IMR-90 (cell line): ENCODE measurements at regions not wholly inside any gene's neighbourhood (a gene's known extent, or its start where the extent isn't known, plus 50 kb on each side); places are given as distances from the start of the nearest gene placed in this dataset.

Experiments
- ATAC-seq: fragments of 200-7000 bp; cut with Tn5 transposase; 2 replicates; pipeline ENCODE4 v1.9.1; 2020; ENCODE audit warnings: low read depth, mild to moderate bottlenecking, moderate library complexity
- BruUV-seq: library from RNA; stranded (reverse); fragments of 400-500 nt; replicated peaks from 2 replicates; lab custom pipeline; 2021; lab: Mats Ljungman, UMichigan
- CTCF ChIA-PET: fragments of 300-600 bp; formaldehyde crosslinking; extraction: SDS; loops from one replicate; lab custom pipeline; 2021; ENCODE audit warnings: antibody characterized with exemption; lab: Yijun Ruan, JAX
- POLR2A ChIA-PET: fragments of 300-600 bp; sonication (Branson Sonifier 250); formaldehyde crosslinking; loops from one replicate; lab custom pipeline; 2022; ENCODE audit warnings: antibody characterized with exemption; ENCODE audit not compliant: unreplicated experiment; lab: Charles Lee
- DNase-seq: peaks from one replicate; pipeline ENCODE4 v3.0.0; 2013
- H2AFZ ChIP-seq: replicated peaks from 2 replicates; pipeline ENCODE3; 2013; ENCODE audit warnings: low read length, mild to moderate bottlenecking; ENCODE audit not compliant: poor library complexity
- H2AK5ac ChIP-seq: 2 replicates; pipeline ENCODE4 v1.6.1; 2013; ENCODE audit warnings: low read depth, low read length, inconsistent platforms
- H2AK9ac ChIP-seq: replicated peaks from 2 replicates; pipeline ENCODE3; 2013; ENCODE audit warnings: mild to moderate bottlenecking, low read depth, low read length, moderate library complexity; ENCODE audit not compliant: poor library complexity
- H2BK120ac ChIP-seq: 2 replicates; pipeline ENCODE4 v1.6.1; 2013; ENCODE audit warnings: low read depth, low read length, inconsistent platforms
- H2BK15ac ChIP-seq: 3 replicates; pipeline ENCODE4 v1.6.1; 2013; ENCODE audit warnings: low read depth, low read length, inconsistent platforms
- H2BK20ac ChIP-seq: 2 replicates; pipeline ENCODE4 v1.6.1; 2013; ENCODE audit warnings: low read depth, mild to moderate bottlenecking, inconsistent platforms, low read length, moderate library complexity
- H2BK5ac ChIP-seq: 2 replicates; pipeline ENCODE4 v1.6.1; 2013; ENCODE audit warnings: mild to moderate bottlenecking, low read depth, low read length, inconsistent platforms; ENCODE audit not compliant: poor library complexity, severe bottlenecking
- H3K14ac ChIP-seq: replicated peaks from 2 replicates; pipeline ENCODE4 v1.6.1; 2013; ENCODE audit warnings: low read depth, low read length, inconsistent platforms
- H3K18ac ChIP-seq: 2 replicates; pipeline ENCODE4 v1.6.1; 2013; ENCODE audit warnings: low read depth, low read length, control low read depth
- H3K23ac ChIP-seq: 2 replicates; pipeline ENCODE4 v1.6.1; 2013; ENCODE audit warnings: low read depth, low read length, inconsistent platforms
- H3K27ac ChIP-seq: 2 replicates; pipeline ENCODE4 v1.5.1; 2013; ENCODE audit warnings: mild to moderate bottlenecking, control low read depth, low read length; ENCODE audit not compliant: insufficient read depth
- H3K27me3 ChIP-seq: 2 replicates; pipeline ENCODE4 v1.6.1; 2013; ENCODE audit warnings: low read length; ENCODE audit not compliant: control insufficient read depth, insufficient read depth
- H3K36me3 ChIP-seq: 2 replicates; pipeline ENCODE4 v1.6.1; 2013; ENCODE audit warnings: low read length, mixed read lengths; ENCODE audit not compliant: control insufficient read depth, insufficient read depth
- H3K4ac ChIP-seq: 2 replicates; pipeline ENCODE4 v1.6.1; 2013; ENCODE audit warnings: low read depth, low read length, inconsistent platforms
- H3K4me1 ChIP-seq: 2 replicates; pipeline ENCODE4 v1.6.1; 2013; ENCODE audit warnings: low read length, mixed read lengths; ENCODE audit not compliant: control insufficient read depth, insufficient read depth
- H3K4me2 ChIP-seq: 2 replicates; pipeline ENCODE4 v1.6.1; 2013; ENCODE audit warnings: low read depth, mild to moderate bottlenecking, control low read depth, low read length, moderate library complexity
- H3K4me3 ChIP-seq: 2 replicates; pipeline ENCODE4 v1.5.1; 2013; ENCODE audit warnings: low read depth, mild to moderate bottlenecking, control low read depth, low read length, moderate library complexity; ENCODE audit not compliant: insufficient read depth
- H3K56ac ChIP-seq: 2 replicates; pipeline ENCODE4 v1.6.1; 2013; ENCODE audit warnings: low read length, inconsistent platforms; ENCODE audit not compliant: insufficient read depth; ENCODE audit errors: extremely low read depth
- H3K79me1 ChIP-seq, 2 experiments: 2 replicates each; pipeline ENCODE4 v1.6.1; 2013; ENCODE audit warnings: low read length in 2 of 2, inconsistent platforms in 1 of 2, low read depth in 1 of 2
- H3K9ac ChIP-seq: 2 replicates; pipeline ENCODE4 v1.6.1; 2013; ENCODE audit warnings: low read depth, low read length, control low read depth
- H3K9me1 ChIP-seq: 2 replicates; pipeline ENCODE4 v1.6.1; 2013; ENCODE audit warnings: low read length, inconsistent platforms; ENCODE audit not compliant: insufficient read depth
- H3K9me3 ChIP-seq: 2 replicates; pipeline ENCODE4 v1.6.1; 2013; ENCODE audit warnings: low read length; ENCODE audit not compliant: control insufficient read depth, insufficient read depth
- H4K20me1 ChIP-seq: 2 replicates; pipeline ENCODE4 v1.6.1; 2013; ENCODE audit warnings: low read length, inconsistent platforms; ENCODE audit not compliant: insufficient read depth
- H4K5ac ChIP-seq: 2 replicates; pipeline ENCODE4 v1.6.1; 2013; ENCODE audit warnings: mild to moderate bottlenecking, low read depth, low read length, control low read depth
- H4K8ac ChIP-seq, 2 experiments: 2 replicates each; pipeline ENCODE4 v1.6.1; 2013; ENCODE audit warnings: low read depth in 2 of 2, low read length in 2 of 2, control low read depth in 1 of 2, inconsistent platforms in 1 of 2
- H4K91ac ChIP-seq: 2 replicates; pipeline ENCODE4 v1.6.1; 2013; ENCODE audit warnings: low read depth, low read length, inconsistent platforms; ENCODE audit not compliant: insufficient read depth
- RAD21 ChIP-seq: IDR thresholded peaks from 2 replicates; pipeline ENCODE4 v1.6.1; 2012; ENCODE audit warnings: low read length, improper control_type of control experiment
- WGBS, 2 experiments: methylation state at CpG; one replicate each; pipeline versions ENCODE4 v1.1.5 to v1.1.7; 2013; ENCODE audit warnings: missing lambda C conversion rate in 2 of 2; ENCODE audit not compliant: insufficient read length in 1 of 2; ENCODE audit errors: extremely low coverage in 2 of 2; 5-methylcytosine and 5-hydroxymethylcytosine counted together
- dilution Hi-C: fragments of 300-500 bp; cut with HindIII; formaldehyde crosslinking; loops from one replicate; pipeline ENCODE4 v1.14.3; 2018; ENCODE audit warnings: low sequenced_read_pairs; ENCODE audit not compliant: unreplicated experiment
- in situ Hi-C: fragments of 300-500 bp; cut with MboI; formaldehyde crosslinking; loops from 3 replicates; pipeline ENCODE4 v1.14.3; 2019; ENCODE audit warnings: low sequenced_read_pairs, inconsistent platforms, mixed read lengths
- intact Hi-C: fragments of 100-400 bp; cut with micrococcal nuclease; formaldehyde crosslinking; loops from 2 replicates; pipeline ENCODE4 v1.10.0; 2022
- TF ChIP-seq, protein P1 (sequence below): fragments of 150-350 bp; IDR thresholded peaks from 2 replicates; pipeline ENCODE4 v1.6.1; 2016; ENCODE audit warnings: low read depth, mild to moderate bottlenecking, low read length, moderate library complexity, borderline replicate concordance

DNA sequence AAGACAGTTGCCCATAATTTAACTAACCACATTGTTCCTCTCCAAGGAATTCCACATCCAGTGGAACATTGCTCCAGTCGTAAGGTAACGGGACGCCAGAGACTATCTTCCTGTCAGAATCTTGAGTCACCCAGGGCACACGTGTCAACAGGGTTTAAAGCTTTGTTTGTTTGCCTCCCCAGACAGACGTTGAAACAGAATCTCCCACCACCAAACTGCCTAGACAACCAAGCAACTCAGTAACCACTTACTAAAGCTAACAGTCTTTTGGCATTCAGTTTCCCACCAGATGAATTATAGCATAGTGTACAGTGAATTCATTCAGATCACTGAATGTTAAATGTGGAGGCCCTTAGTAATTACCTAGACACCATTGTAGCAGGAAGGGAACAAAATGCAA, 439.5 kb downstream of the PLPP3 start:
- Histone ChIP-seq H2BK20ac (no peak overlapping the region), H3K14ac (no peak overlapping the region), H3K79me1 (no peaks in the 10 kb centered on the region), H3K23ac (no peak overlapping the region), H2AFZ (no peak overlapping the region), H3K9me1 (no peaks in the 10 kb centered on the region), H4K91ac (peak overlapping the region; percentile 34), H4K5ac (no peak overlapping the region; the same call in 1 of the 2 replicates), H3K27ac (no peak overlapping the region), H2BK120ac (no peak overlapping the region), H3K9ac (no peak overlapping the region), H3K9me3 (no peaks in the 10 kb centered on the region), H2AK9ac (no peak overlapping the region), H3K4me2 (no peak overlapping the region), H3K18ac (no peak overlapping the region; the same call in 1 of the 2 replicates), H4K20me1 (no peaks in the 10 kb centered on the region), H3K4ac (no peak overlapping the region), H2AK5ac (no peak overlapping the region), H3K56ac (no peak overlapping the region), H3K27me3 (no peaks in the 10 kb centered on the region), H2BK5ac (no peak overlapping the region), H2BK15ac (no peak overlapping the region), H4K8ac (no peak overlapping the region), H3K4me1 (peaks cover 2% of the 10 kb centered on the region; the same call in 1 of the 2 replicates), H3K4me3 (no peak overlapping the region), H3K36me3 (no peaks in the 10 kb centered on the region)
- 76% methylated on average over 4 of the region's 5 CpGs; no CpG with 5 or more reads in 1 of the 2 experiments for WGBS, 2 experiments
- CTCF ChIA-PET = no interaction called here
- in situ Hi-C loops = no loop called here
- ATAC-seq (no peak), DNase-seq (no peak)
- intact Hi-C loops = no loop called here
- BruUV-seq = no TSS peak
- dilution Hi-C loops = no loop called here
- TF ChIP-seq, protein P1, sequence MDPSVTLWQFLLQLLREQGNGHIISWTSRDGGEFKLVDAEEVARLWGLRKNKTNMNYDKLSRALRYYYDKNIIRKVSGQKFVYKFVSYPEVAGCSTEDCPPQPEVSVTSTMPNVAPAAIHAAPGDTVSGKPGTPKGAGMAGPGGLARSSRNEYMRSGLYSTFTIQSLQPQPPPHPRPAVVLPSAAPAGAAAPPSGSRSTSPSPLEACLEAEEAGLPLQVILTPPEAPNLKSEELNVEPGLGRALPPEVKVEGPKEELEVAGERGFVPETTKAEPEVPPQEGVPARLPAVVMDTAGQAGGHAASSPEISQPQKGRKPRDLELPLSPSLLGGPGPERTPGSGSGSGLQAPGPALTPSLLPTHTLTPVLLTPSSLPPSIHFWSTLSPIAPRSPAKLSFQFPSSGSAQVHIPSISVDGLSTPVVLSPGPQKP = no peak
- TF ChIP-seq RAD21 = no peak
- POLR2A ChIA-PET = no interaction called here
